Left lung (tissue), 4 donors: ENCODE measurements at regions not wholly inside any gene's neighbourhood (a gene's known extent, or its start where the extent isn't known, plus 50 kb on each side); places are given as distances from the start of the nearest gene placed in this dataset.
A peak's percentile ranks its signal among the peaks of the same experiment; 100 is the strongest.
"Not testable (repeated sequence)": the region's sequence is repeated elsewhere in the genome, so short reads cannot be mapped to it uniquely, and the experiment has no call there.

Experiments
- ATAC-seq: fragments of 200-7000 bp; cut with Tn5 transposase; one replicate; pipeline ENCODE4 v1.9.1; 2020; ENCODE audit warnings: moderate library complexity
- DNase-seq, 4 donors: peaks; one replicate each; pipeline ENCODE4 v3.0.0-alpha.2; 2013 to 2020
- H3K27ac ChIP-seq, 2 donors: fragments of 200-600 bp; sonication (generic) in 1 of 2; one replicate each; pipeline versions ENCODE4 v1.5.0 to v1.8.0; 2020 to 2021
- H3K27me3 ChIP-seq, 2 donors: fragments of 200-600 bp; sonication (generic) in 1 of 2; one replicate each; pipeline versions ENCODE4 v1.5.0 to v1.8.0; 2020 to 2021
- H3K36me3 ChIP-seq, 2 donors: fragments of 200-600 bp; sonication (generic) in 1 of 2; one replicate each; pipeline versions ENCODE4 v1.5.0 to v1.8.0; 2020 to 2021
- H3K4me1 ChIP-seq, 2 donors: fragments of 200-600 bp; one replicate each; pipeline ENCODE4 v1.8.0; 2021
- H3K4me3 ChIP-seq, 2 donors: fragments of 200-600 bp; sonication (generic) in 1 of 2; one replicate each; pipeline versions ENCODE4 v1.5.0 to v1.8.0; 2020 to 2021; ENCODE audit warnings: mild to moderate bottlenecking in 1 of 2
- H3K9me3 ChIP-seq, 2 donors: fragments of 200-600 bp; sonication (generic) in 1 of 2; one replicate each; pipeline versions ENCODE4 v1.5.0 to v1.8.0; 2020 to 2021
- intact Hi-C, 2 donors: fragments of 100-400 bp; cut with DNase I; formaldehyde crosslinking; loops; one replicate each; pipeline versions ENCODE4 v1.11.2 to v1.14.2; 2022
- TF ChIP-seq, protein P1 (sequence below), 2 donors: fragments of 200-600 bp; sonication (generic) in 1 of 2; IDR thresholded peaks; one replicate each; pipeline versions ENCODE4 v1.5.0 to v1.8.0; 2021; ENCODE audit warnings: antibody characterized with exemption in 2 of 2
- donor health status: DM: no; HTN: yes; CAD: no.
- donor health status: DM: no; HTN: no; CAD: no.

DNA sequence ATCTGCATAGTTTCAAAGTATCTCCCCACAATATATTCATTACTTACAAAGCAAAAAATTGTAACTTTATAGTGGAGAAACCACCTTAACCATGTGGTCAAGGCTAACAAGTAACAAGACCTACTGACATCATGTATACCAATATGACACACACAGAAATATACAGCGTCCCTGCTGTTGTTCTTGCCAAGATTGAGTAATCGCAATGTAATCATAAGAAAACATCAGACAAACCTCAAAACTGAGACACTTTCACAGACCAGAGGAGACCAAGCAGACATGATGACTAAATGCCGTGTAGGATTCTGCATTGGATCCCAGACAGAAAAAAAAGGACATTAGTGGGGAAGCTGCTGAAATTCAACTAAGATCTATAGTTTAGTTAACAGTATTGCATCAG, 123.0 kb downstream of the ACAA2 start:
- no peaks in the 10 kb centered on the region for H3K4me1 ChIP-seq
- H3K27ac ChIP-seq, result peak overlapping the region in 1 of 2 donors; percentile 0
- H3K9me3 ChIP-seq, result no peaks in the 10 kb centered on the region
- ATAC-seq (peak; percentile 38), DNase-seq (no peak)
- H3K27me3 ChIP-seq, result no peaks in the 10 kb centered on the region
- intact Hi-C loops, result no loop called here
- no peak overlapping the region for H3K4me3 ChIP-seq
- H3K36me3 ChIP-seq, result no peaks in the 10 kb centered on the region
- TF ChIP-seq, protein P1, sequence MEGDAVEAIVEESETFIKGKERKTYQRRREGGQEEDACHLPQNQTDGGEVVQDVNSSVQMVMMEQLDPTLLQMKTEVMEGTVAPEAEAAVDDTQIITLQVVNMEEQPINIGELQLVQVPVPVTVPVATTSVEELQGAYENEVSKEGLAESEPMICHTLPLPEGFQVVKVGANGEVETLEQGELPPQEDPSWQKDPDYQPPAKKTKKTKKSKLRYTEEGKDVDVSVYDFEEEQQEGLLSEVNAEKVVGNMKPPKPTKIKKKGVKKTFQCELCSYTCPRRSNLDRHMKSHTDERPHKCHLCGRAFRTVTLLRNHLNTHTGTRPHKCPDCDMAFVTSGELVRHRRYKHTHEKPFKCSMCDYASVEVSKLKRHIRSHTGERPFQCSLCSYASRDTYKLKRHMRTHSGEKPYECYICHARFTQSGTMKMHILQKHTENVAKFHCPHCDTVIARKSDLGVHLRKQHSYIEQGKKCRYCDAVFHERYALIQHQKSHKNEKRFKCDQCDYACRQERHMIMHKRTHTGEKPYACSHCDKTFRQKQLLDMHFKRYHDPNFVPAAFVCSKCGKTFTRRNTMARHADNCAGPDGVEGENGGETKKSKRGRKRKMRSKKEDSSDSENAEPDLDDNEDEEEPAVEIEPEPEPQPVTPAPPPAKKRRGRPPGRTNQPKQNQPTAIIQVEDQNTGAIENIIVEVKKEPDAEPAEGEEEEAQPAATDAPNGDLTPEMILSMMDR (IDR thresholded peaks at IDR 0.05), result no peak

DNA sequence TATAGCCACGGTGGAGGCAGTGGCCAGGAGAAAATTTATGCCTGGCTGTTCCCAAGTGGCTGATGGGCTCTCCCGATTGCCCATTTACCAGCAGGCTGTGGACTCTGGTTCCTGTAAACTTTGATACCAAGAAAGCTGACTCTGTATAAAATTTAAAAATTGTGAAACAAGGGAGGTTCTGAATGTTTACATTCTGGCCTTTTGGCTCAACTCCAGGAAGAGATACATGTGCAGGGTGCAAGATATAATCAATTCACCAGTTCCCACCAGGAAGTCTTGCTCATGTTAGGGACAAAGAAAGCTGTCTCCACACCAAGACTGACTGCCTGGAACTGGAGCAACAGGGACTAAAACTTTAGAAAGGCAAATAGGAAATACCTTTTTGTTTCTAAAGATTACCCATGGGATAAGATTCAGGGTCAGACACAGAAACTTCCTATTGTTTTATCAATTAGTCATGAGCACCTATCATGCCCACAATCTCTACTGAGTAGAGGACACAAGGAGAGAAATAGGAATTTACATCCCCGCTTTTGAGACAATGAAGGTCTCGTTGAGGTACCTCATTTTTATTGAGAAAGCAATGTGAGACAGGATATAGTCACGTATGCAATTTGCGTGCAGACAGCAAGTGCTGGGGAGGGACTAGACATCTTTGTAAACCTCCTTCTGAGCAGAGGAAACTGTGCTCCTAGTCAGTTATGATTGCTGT, 123.5 kb downstream of the LIPG start:
- intact Hi-C loops, result no loop called here
- TF ChIP-seq, protein P1 (IDR thresholded peaks at IDR 0.05), result no peak
- no peaks in the 10 kb centered on the region for H3K4me1 ChIP-seq
- H3K36me3 ChIP-seq, result no peaks in the 10 kb centered on the region
- ATAC-seq (no peak), DNase-seq (no peak)
- H3K27me3 ChIP-seq, result no peaks in the 10 kb centered on the region
- H3K4me3 ChIP-seq, result no peak overlapping the region
- H3K27ac ChIP-seq, result no peak overlapping the region
- H3K9me3 ChIP-seq, result no peaks in the 10 kb centered on the region

DNA sequence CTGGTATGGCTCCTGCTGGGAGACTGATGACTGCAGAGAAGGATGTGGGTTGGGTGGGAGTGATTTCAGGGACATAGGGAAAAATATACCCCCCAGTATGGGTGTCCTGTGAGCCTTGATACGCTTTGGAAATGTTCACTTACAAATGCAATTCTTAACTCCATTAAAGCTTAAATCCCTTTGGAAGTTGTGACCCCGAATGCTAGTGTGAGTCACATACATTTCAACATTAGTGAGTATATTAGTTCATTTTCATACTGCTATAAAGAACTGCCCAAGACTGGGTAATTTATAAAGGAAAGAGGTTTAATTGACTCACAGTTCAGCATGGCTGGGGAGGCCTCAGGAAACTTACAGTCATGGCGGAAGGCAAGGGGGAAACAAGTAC, 120.9 kb downstream of the LIPG start:
- H3K27ac ChIP-seq, H3K4me1 ChIP-seq, intact Hi-C loops, H3K9me3 ChIP-seq, H3K4me3 ChIP-seq, H3K27me3 ChIP-seq, ATAC-seq, DNase-seq, H3K36me3 ChIP-seq: not testable (repeated sequence)

DNA sequence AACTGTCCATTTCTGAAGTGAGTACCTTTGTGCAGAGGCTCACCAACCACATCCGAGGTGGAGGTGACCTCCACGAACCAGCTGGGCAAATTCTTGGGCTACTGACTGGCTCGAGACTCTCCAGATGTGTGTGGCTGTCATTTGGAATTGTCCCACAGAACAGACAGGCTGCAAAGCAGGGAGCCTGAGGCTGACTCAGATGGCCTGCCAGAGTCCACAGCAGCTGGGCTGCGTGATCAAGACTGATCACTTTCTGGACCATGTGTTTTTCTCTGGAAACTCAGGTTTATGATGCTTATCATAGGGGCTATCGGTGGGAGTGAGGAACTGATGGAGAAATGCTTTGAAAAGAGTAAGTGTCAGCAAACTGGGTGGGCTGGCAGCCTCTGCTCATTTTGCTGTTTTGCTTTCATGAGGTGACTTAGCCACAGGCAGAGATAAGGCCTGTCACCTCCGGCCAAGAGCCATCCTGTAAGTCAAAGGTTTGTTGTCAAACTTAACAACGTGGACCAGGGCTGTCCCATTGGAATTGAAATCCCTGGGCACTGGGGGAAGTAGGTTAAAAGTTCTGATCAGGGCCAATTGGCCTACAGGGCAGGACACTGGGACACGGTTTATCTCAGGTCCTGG, 120.4 kb downstream of the LIPG start:
- H3K4me1 ChIP-seq, result no peaks in the 10 kb centered on the region
- TF ChIP-seq, protein P1 (IDR thresholded peaks at IDR 0.05), result no peak
- no peak overlapping the region for H3K27ac ChIP-seq
- no peaks in the 10 kb centered on the region for H3K9me3 ChIP-seq
- intact Hi-C loops, result no loop called here
- no peaks in the 10 kb centered on the region for H3K27me3 ChIP-seq
- ATAC-seq, result no peak
- H3K4me3 ChIP-seq, result no peak overlapping the region
- no peak for DNase-seq
- H3K36me3 ChIP-seq, result no peaks in the 10 kb centered on the region

DNA sequence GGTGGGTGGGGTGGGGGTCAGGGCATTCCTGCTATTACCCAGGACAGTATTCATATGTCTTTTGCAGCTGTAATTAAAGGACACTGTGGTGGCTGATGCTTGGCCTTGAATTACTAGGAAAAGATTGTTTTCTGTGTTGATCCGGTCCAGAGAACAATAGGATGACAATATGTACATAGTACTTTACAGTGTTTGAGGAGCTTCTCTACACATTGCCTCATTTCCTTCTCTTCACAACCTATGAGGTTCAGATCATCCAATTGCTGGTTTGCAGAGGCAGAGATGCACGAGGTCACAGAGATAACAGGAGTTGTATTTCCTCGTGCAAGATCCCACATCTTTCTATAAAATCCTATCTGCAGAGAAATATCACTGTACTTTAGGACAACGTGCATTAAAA, 119.5 kb downstream of the LIPG start:
- no peak overlapping the region for H3K4me3 ChIP-seq

More for the DNA sequence above, 119.5 kb downstream of the LIPG start:
- intact Hi-C loops, result no loop called here
- DNase-seq, result no peak
- no peak for ATAC-seq
- Histone ChIP-seq H3K27ac (no peak overlapping the region), H3K27me3 (no peaks in the 10 kb centered on the region), H3K36me3 (no peaks in the 10 kb centered on the region), H3K9me3 (no peaks in the 10 kb centered on the region), H3K4me1 (no peaks in the 10 kb centered on the region)
- TF ChIP-seq, protein P1 (IDR thresholded peaks at IDR 0.05), result no peak
